Suprapubic skin (tissue), 4 donors: ENCODE measurements at regions not wholly inside any gene's neighbourhood (a gene's known extent, or its start where the extent isn't known, plus 50 kb on each side); places are given as distances from the start of the nearest gene placed in this dataset.

Experiments used
- CTCF ChIP-seq, 2 donors: fragments of 200-600 bp in 1 of 2; fragments of 450-650 bp in 1 of 2; sonication (generic) in 1 of 2; IDR thresholded peaks; one replicate each; pipeline ENCODE4 v1.5.1; 2016 to 2019; ENCODE audit warnings: antibody characterized with exemption in 2 of 2, mild to moderate bottlenecking in 1 of 2, moderate library complexity in 1 of 2
- POLR2A ChIP-seq, 2 donors: fragments of 450-650 bp; IDR thresholded peaks; one replicate each; pipeline ENCODE4 v1.6.1; 2017; ENCODE audit warnings: antibody characterized with exemption in 2 of 2, mild to moderate bottlenecking in 2 of 2, moderate library complexity in 2 of 2
- POLR2AphosphoS5 ChIP-seq, 3 donors: sonication (generic); formaldehyde crosslinking; IDR thresholded peaks; one replicate each; pipeline ENCODE4 v1.6.1; 2017; ENCODE audit warnings: antibody characterized with exemption in 3 of 3

GRCh38 chr11:28412029-28412428 lies 303.8 kb downstream of the METTL15 start:
- no peak for TF ChIP-seq POLR2A (IDR thresholded peaks at IDR 0.05)
- TF ChIP-seq POLR2AphosphoS5 (IDR thresholded peaks at IDR 0.05), result no peak
- TF ChIP-seq CTCF (IDR thresholded peaks at IDR 0.05), result no peak
